Smooth muscle cell of the brain vasculature (primary cell): ENCODE measurements at regions not wholly inside any gene's neighbourhood (a gene's known extent, or its start where the extent isn't known, plus 50 kb on each side); places are given as distances from the start of the nearest gene placed in this dataset.
A peak's percentile ranks its signal among the peaks of the same experiment; 100 is the strongest.
"Not testable (repeated sequence)": the region's sequence is repeated elsewhere in the genome, so short reads cannot be mapped to it uniquely, and the experiment has no call there.

Experiments used
- DNase-seq: peaks from one replicate; pipeline ENCODE4 v3.0.0-alpha.2; 2012; ENCODE audit warnings: low read depth, low spot score

DNA sequence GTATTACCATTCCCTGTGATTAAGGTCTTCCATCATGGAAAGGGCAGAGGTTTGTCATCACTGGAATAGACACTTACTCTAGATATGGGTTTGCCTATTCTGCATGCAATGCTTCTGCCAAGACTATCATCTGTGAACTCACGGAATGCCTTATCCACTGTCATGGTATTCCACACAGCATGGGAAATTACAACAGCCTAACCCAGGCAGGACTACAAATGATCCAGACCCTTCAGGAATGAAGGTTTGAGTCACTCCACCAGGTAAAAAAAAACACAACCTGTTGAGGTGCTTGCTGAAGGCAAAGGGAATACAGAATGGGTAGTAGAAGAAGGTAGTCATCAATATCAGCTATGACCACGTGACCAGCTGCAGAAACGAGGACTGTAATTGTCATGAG, 89.0 kb upstream of the RANBP6 start:
- not testable (repeated sequence) for DNase-seq

DNA sequence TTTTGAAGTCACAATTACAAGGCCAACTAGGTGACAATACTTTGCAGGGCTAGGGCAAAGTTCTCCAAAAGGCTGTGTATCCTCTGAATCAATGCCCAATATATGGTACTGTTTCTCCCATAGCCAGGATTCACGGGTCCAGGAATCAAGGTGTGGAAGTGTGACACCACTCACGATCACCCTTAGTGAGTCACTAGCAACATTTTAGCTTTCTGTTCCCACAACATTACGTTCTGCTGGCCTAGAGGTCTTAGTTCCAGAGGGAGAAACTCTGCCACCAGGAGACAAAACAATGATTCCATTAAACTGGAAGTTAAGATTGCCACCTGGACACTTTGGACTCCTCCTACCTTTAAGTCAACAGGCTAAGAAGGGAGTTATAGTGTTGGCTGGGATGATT, 88.5 kb upstream of the RANBP6 start:
- not testable (repeated sequence) for DNase-seq

DNA sequence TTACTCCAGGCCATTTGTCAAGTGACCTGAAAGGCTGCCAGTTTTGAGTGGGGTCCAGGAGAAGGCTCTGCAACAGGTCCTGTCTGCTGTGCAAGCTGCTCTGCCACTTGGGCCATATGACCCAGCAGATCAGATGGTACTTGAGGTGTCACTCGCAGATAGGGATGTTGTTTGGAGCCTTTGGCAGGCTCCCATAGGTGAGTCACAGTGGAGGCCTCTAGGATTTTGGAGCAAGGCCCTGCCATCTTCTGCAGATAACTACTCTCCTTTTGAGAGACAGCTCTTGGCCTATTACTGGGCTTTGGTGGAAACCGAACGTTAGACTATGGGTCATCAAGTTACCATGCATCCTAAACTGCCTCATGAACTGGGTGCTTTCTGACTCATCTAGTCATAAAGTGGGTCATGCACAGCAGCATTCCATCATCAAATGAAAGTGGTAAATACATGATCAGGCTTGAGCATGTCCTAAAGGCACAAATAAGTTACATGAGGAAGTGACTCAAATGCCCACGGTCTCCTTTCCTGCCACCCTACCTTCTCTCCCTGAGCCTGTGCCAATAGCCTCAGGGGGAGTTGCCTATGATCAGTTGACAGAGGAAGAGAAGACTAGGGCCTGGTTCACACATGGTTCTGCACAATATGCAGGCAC, 87.0 kb upstream of the RANBP6 start:
- not testable (repeated sequence) for DNase-seq

DNA sequence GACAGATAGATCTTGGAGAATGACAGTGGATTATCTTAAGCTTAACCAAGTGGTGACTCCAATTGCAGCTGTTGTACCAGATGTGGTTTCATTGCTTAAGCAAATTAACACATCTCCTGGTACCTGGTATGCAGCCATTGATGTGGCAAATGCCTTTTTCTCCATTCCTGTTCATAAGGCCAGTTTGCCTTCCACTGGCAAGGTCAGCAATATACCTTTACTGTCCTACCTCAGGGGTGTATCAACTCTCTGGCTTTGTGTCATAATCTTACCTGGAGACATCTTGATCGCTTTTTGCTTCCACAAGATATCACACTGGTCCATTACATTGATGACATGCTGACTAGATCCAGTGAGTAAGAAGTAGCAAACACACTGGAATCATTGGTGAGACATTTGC, 86.3 kb upstream of the RANBP6 start:
- DNase-seq: not testable (repeated sequence)

DNA sequence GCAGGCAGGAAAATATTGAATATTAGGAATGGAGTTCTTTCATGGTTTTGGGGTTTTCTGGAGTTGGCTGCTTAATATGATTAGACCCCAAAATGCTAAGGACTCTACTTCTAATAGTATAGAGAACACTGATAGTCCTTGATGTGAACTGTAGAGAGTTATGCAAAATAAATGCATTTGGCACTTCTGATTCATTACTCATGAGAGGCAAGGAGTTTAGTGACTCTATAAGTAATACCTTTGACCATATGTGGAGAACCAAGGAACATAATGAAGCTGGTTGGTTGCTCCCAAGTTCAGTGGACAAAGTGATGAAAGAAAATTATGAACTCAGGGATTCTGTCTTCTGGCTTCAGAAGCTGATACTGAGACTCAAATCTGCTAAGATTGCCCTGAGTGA, 83.9 kb upstream of the RANBP6 start:
- DNase-seq: not testable (repeated sequence)

DNA sequence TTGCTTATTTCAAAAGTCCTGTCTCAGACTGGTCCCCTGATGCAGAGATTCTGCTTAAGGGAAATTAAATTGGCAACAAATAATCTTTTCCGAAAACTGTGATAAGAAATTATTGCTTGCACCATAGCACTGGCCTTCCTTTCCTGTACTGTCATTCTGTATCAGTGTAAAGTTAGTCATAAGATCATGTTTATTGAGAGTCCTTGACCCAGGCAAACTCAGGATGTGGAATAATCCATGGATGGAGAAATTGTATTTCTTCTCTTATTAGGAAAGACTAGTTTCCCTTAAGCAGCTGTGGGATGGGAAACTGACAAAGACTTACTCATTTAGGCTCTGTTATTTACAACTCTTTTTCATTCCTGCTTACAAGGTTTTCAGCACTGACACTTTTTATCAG, 83.0 kb upstream of the RANBP6 start:
- no peak for DNase-seq

DNA sequence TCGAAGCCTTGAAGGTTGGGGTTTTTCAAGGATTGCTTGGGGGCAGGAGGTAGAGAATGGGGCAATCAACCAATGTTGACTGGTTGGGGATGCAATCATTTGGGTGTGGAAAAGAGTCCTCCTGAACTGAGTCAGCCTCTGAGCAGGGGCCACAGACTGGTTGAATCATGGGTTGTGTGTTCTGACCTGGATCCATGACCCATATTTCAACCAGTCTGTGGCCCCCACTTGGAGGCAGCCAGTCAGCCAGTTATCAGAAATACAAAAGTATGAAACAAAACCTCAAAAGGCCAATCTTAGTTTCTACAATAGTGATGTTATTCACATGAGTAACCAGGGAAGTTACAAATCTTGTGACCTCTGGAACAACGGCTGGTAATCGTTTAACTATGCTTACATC, 81.4 kb upstream of the RANBP6 start:
- DNase-seq: no peak

DNA sequence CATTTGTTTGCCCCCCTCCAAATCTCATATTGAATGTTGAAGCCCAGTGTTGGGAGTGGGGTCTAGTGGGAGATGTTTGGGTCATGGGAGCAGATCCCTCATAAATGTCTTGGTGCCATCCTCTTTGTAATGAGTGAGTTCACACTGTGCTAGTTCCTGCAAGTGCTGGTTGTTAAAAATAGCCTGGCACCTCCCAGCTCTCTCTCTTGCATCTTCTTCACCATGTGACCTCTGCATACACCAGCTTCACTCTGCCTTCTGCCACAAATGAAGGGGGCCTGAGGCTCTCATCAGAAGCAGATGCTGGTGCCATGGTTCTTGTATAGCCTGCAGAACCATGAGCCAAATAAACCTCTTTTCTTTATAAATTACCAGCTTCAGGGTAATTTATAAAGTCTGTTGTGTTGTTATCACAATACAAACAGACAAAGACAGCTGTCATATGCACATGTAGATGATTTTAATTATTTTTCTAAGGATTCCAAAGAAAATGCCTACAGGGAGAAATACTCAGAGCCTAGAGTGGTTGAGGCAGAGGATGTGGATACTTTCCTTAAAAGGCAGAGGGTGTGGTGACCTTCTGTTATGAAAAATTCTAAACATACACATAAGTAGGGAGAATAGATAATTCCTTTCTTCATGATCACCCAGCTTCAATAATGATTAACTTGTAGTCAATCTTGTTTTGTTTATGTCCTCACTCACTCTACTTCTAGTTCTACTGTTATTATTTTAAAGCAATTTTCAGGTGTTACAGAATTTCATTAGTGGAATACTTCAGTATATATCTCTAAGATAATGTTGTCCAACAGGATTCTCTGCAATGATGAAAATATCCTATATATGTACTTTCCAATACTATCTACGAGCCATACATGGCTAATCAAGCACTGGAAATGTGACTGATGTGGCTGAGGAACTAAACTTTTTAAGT, 75.1 kb upstream of the RANBP6 start:
- DNase-seq: no peak

DNA sequence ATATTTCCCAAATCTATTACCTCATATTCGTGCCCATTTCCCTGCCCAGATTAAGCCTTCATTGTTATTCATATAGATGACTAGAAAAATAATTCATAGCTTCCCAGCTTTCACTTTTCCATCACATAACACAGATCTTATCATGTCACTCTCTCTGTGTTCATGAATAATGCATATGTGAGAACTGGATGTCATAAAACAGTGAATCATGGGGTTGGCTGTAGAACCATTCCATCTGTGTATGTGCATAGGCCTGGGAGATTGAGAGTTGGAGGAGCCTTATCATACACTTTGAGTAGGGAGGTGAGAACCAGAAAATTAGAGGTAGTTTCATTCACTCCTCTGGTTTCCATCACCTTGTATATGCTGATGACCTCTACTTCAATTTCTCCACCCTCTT, 73.9 kb upstream of the RANBP6 start:
- DNase-seq: no peak

DNA sequence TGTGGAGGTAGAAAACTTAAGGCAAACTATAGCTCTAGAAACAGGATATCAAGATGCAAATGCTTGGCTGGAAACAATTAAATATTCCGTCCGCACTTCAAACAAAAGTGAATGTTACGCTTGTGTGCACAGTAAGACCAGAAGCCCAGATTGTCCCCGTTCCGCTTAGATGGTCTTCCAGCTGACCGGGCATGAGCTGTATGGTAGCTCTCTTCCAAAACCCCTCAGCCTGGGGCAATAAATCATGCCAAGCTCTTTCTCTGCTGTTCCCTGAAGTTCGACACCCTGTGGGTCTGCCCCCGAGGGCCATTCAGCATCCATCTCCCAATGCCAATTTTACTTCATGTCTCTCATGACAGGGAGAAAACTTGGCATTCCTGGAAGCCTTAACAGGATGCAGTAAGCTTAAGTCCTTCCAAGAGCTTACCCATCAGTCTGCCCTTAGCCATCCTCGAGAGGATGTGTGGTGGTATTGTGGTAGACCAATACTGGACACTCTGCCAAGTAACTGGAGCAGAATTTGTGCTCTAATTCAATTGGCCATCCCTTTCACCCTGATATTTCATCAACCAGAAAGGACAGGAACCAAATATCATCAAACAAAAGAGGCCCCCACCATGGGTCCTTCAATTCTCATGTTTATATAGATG, 70.7 kb upstream of the RANBP6 start:
- DNase-seq: no peak

DNA sequence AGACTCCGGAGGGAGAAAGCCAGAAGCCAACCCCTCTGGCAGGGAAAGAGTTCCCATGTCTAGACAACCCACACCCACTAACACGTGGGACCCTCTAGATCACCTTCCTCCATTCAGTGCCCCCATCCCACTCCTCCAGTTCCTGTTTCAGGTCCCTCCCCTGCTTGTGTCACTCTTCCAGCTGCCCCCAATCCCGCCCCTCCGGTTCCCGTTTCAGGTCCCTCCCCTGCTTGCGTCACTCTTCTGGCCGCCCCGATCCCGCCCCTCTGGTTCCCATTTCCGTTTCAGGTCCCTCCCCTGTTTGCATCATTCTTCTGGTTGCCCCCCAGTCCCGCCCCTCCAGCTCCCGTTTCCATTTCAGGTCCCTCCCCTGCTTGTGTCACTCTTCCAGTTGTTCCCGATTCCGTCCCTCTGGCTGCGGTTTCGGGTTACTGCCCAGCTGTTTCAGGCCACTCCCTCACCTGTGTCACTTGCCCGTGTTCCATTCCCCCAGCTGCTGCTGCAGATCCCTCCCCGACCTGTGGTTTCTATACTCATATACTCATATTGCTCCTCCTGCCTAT, 64.8 kb upstream of the RANBP6 start:
- peak; percentile 44 for DNase-seq

DNA sequence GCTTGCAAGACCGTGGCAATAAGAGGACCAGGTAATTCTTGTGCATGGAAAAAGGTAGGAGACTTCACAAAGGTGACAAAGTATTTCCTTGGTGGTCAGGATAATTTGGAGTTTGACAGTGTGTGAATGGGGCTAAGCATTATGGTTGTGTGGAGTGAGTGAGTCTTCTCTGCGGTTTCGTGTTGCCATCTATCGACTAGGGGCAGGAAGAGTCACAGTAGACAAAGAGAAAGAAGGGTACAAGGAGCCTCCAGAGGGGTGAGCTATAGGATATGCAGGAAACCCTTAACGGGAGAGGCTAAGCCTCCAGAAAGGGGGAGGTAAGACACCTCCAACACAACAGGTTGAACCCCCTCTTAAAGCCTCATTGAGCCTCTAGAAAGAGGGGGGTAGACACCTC, 64.0 kb upstream of the RANBP6 start:
- DNase-seq: no peak

DNA sequence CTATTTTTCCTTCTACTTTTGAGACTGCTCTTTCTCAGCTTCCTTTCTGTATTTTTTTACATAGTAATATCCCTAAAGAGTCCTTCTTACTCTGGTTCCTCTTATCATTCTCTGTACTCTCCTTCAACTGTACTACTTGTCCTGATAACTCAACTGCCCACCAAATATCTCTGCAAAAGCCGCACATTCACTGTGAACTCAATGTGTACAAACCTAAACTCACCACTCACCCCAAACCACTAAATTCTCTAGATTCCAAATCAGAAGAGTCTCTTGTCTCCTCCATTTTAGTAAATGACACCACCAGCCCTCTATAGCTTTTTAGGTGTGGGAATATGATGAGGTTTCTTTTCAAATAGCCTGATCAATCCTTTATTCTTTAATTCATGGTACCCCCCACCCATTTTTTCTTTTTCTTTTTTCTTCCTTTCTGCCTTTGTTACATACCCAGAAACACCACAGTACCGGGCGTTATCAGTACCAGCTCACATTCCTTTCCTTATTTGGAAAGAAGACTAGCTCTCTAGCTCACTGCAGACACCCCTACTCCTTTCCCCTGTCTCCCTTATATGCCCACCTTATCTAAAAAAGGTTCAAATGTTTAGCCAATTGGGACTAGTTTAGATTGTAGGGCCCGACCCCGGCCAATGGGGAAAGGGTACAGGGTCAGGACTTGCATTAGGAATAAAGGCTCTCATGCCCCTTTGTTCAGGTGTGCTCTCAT, 63.1 kb upstream of the RANBP6 start:
- no peak for DNase-seq

DNA sequence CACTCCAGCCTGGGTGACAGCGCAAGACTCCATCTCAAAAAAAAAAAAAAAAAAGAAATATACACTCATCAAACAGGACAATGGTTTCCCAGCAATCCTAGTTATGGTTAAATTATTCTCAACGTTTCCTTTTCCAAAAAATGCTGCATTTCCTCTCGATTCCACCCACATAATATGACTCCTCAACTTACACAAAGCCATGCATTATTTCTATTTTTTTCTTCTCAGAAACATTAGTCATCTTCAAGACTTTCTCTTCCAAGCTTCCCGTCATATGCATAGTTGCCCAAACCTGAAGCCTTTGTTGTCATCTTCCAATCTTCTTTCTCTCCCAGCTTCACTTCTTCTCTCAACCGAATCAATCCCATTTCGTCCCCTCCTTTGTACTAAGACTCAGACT, 61.4 kb upstream of the RANBP6 start:
- DNase-seq: no peak

DNA sequence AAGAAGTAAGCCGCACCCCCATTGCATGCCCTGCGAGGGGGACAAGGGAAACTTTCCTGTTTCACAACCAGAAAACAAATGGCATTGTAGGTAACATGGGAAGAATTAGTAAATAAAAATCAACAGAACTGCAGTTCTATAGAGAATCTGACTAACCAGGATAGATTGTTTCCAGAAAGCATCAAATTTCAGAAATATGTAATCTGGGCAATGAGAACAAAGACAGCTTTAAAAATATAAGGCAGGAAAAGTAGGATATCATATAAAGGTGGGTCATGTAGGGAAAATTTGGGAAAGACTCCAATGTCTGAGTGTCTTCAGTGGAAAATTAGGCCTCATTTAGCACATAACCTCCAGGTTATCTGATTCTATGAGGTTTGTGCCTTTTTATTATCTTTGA, 58.3 kb upstream of the RANBP6 start:
- no peak for DNase-seq

DNA sequence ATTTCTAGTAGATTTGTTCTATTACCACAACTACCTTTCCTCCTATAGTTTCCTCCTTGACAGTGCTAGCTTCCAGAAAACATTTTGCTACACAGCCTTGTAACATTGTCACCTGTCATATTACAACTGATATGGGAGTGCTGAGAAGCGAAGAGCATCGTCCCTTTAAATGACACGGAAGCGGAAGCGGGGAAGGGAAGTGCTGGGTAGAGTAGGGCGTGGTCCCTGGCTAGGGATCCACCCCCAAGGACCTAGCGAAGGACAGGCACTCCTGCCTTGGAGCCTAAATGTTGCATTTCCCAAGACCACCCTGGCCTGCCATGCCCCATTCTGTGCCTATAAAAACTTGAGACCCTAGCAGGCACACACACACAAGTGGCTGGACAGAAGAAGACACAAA, 57.4 kb upstream of the RANBP6 start:
- no peak for DNase-seq

DNA sequence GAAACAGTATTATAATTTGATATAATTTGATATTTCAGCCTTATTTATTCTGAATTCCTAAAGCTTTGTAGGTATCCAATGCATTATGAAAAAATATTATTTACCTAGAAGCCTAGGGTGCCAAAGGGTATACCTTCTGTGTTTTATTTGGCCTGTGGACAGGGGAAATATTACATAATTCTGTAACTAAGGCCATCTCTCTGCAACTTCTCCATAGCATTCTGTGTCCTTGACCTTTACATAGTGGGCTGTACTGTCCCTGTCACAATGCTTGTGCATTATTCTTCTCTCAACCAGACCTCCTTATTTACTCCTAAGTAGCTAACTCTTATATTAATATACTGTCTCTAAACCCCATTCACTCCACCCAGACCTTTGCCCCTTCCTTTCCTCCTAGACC, 57.0 kb upstream of the RANBP6 start:
- no peak for DNase-seq

DNA sequence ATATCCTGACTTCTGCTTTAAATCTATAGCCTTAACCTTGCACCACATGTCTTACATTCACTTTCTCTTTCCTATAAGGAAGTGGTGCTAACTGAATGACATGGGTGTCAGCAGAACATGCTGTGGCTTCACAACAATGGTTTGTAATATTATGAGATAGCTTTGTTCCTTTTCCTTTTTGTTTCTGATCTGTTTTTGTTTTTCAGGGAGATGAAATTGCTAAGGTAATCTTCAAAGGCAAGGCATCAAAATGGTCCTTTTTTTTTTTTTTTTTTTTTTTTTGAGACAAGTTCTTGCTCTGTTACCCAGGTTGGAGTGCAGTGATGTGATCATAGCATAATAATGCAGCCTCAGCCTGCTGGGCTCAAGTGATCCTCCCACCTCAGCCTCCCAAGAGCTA, 53.6 kb upstream of the RANBP6 start:
- DNase-seq: no peak

DNA sequence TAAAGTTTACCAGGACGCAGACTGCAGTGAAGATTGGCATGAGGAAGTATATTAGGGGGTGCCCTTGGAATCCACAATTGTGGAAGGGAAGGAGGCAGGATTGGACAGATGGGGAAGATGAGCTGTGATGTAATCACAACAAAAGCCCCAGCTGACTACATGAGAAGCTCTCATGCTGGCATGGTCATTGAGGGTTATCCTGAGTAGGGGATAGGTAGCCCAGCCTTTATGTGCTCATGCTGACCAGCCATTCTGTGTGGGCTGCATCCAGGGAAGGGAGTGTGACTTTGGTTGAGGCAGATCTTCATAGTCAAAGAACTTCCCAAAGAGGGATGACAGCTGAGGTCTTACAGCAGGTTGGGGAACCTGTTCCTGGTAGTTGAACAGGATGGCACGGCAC, 52.0 kb upstream of the RANBP6 start:
- DNase-seq: no peak
